H1 (cell line): ENCODE measurements at regions not wholly inside any gene's neighbourhood (a gene's known extent, or its start where the extent isn't known, plus 50 kb on each side); places are given as distances from the start of the nearest gene placed in this dataset.

Experiments used
- BRCA1 ChIP-seq: IDR thresholded peaks from 2 replicates; pipeline ENCODE4 v1.6.1; 2012; ENCODE audit warnings: low read depth, low read length, improper control_type of control experiment
- HDAC6 ChIP-seq: IDR thresholded peaks from one replicate; pipeline ENCODE4 v1.7.1; 2012; ENCODE audit warnings: low read depth, mild to moderate bottlenecking, inconsistent platforms, low read length, moderate library complexity
- NANOG ChIP-seq: IDR thresholded peaks from 2 replicates; pipeline ENCODE4 v1.6.1; 2011; ENCODE audit warnings: low read length, low read depth, mild to moderate bottlenecking, inconsistent platforms; ENCODE audit not compliant: insufficient read depth, poor library complexity, severe bottlenecking
- POLR2A ChIP-seq, 2 experiments: IDR thresholded peaks; 1 replicate in 1 of 2; 2 replicates in 1 of 2; pipeline ENCODE4 v1.6.1; 2011; ENCODE audit warnings: low read depth in 2 of 2, low read length in 2 of 2, mild to moderate bottlenecking in 2 of 2; ENCODE audit errors: control extremely low read depth in 1 of 2
- RAD21 ChIP-seq, 2 experiments: IDR thresholded peaks in 1 of 2; conservative IDR thresholded peaks in 1 of 2; 2 replicates each; pipeline ENCODE4 v1.6.1; 2011; ENCODE audit warnings: low read depth in 2 of 2, low read length in 2 of 2, improper control_type of control experiment in 1 of 2, inconsistent platforms in 1 of 2, mild to moderate bottlenecking in 1 of 2, moderate library complexity in 1 of 2
- RFX5 ChIP-seq: IDR thresholded peaks from 2 replicates; pipeline ENCODE4 v1.6.1; 2011; ENCODE audit warnings: low read depth, low read length, improper control_type of control experiment, borderline replicate concordance
- SIX5 ChIP-seq: IDR thresholded peaks from 2 replicates; pipeline ENCODE4 v1.6.1; 2011; ENCODE audit warnings: mild to moderate bottlenecking, low read depth, low read length

GRCh38 chr17:34201767-34202166, 53.3 kb upstream of the CCL2 start:
- TF ChIP-seq HDAC6 = no peak
- no peak for TF ChIP-seq NANOG
- TF ChIP-seq RAD21 (IDR thresholded peaks at IDR 0.05 in 1 of 2, conservative IDR thresholded peaks at IDR 0.05 in 1 of 2; ENCODE audit: low read depth in 2 of 2, low read length in 2 of 2) = no peak
- TF ChIP-seq SIX5 = no peak
- no peak for TF ChIP-seq RFX5
- TF ChIP-seq POLR2A (IDR thresholded peaks at IDR 0.05; ENCODE audit: control extremely low read depth in 1 of 2, low read depth in 2 of 2, low read length in 2 of 2) = no peak
- TF ChIP-seq BRCA1 = no peak
